GM08714 (cell line): ENCODE measurements at regions not wholly inside any gene's neighbourhood (a gene's known extent, or its start where the extent isn't known, plus 50 kb on each side); places are given as distances from the start of the nearest gene placed in this dataset.
"Not testable (repeated sequence)": the region's sequence is repeated elsewhere in the genome, so short reads cannot be mapped to it uniquely, and the experiment has no call there.

Source experiments
- H3K4me3 ChIP-seq: fragments of 200-500 bp; sonication (Bioruptor generic); 2 replicates; pipeline ENCODE4 v1.5.1; 2014; ENCODE audit warnings: mild to moderate bottlenecking, low read length, inconsistent platforms
- ZNF274 ChIP-seq: IDR thresholded peaks from 2 replicates; pipeline ENCODE4 v1.6.1; 2012; ENCODE audit warnings: mild to moderate bottlenecking, low read depth, low read length

GRCh38 chr7:113030489-113030888 lies 56.1 kb downstream of the GPR85 start:
- no peak overlapping the region for H3K4me3 ChIP-seq

GRCh38 chr7:113026941-113027340 lies 59.7 kb downstream of the GPR85 start:
- no peak for TF ChIP-seq ZNF274
- H3K4me3 ChIP-seq, result no peak overlapping the region

More at GRCh38 chr7:113030489-113030888, 56.1 kb downstream of the GPR85 start:
- TF ChIP-seq ZNF274, result no peak

GRCh38 chr7:113017144-113017857 lies 69.3 kb downstream of the GPR85 start:
- not testable (repeated sequence) for H3K4me3 ChIP-seq

- no peak for TF ChIP-seq ZNF274
- no peak overlapping the region for H3K4me3 ChIP-seq
These were observed 71.5 kb downstream of the GPR85 start for GRCh38 chr7:113015034-113015645.

DNA sequence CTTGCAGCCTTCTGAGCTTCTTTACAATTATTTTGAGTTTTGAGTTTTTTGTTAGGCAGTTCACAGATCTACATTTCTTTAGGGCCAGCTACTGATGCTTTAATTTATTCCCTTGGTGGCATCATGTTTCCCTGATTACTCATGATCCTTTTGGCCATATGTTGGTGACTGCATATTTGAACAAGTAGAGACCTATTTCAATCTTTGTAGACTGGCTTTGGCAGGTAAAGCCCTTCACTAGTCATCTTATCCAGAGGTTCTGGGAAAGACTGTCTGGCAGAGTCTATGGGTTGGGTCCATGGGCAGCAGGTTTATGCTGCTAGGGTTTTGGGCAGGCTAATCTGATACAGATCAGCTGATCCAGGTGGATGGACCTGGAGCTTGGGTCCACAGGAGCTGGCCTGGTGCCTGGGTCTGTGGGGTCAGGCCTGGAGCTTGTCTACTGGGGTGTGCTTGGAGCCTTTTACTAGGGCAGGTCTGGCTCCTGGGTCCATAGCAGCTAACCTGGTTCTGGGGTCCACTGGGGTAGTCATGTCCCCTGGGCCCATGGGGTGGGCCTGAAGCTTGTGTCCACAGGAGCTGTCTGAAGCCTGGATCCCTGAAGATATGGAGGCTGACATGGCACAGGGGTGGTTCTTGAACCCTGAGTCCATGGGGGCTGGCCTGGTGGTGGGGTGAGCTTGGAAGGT lies 72.7 kb downstream of the GPR85 start:
- H3K4me3 ChIP-seq, result no peak overlapping the region
- no peak for TF ChIP-seq ZNF274

DNA sequence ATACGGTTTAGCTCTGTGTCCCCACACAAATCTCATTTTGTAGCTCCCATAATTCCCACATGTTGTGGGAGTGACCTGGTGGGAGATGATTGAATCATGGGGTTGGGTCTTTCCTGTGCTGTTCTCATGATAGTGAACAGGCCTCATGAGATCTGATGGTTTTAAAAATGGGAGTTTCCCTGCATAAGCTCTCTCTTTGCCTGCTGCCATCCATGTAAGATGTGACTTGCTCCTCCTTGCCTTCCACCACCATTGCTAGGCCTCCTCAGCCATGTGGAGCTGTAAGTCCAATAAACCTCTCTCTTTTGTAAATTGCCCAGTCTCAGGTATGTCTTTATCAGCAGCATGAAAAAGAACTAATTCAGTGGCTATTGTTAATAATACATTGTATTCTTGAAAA lies 73.8 kb downstream of the GPR85 start:
- H3K4me3 ChIP-seq, result not testable (repeated sequence)

- TF ChIP-seq ZNF274, result no peak
- H3K4me3 ChIP-seq, result no peak overlapping the region
These were observed 76.2 kb downstream of the GPR85 start for GRCh38 chr7:113010377-113010776.

GRCh38 chr7:113008755-113009154 lies 77.9 kb downstream of the GPR85 start:
- TF ChIP-seq ZNF274, result no peak
- H3K4me3 ChIP-seq, result no peak overlapping the region

DNA sequence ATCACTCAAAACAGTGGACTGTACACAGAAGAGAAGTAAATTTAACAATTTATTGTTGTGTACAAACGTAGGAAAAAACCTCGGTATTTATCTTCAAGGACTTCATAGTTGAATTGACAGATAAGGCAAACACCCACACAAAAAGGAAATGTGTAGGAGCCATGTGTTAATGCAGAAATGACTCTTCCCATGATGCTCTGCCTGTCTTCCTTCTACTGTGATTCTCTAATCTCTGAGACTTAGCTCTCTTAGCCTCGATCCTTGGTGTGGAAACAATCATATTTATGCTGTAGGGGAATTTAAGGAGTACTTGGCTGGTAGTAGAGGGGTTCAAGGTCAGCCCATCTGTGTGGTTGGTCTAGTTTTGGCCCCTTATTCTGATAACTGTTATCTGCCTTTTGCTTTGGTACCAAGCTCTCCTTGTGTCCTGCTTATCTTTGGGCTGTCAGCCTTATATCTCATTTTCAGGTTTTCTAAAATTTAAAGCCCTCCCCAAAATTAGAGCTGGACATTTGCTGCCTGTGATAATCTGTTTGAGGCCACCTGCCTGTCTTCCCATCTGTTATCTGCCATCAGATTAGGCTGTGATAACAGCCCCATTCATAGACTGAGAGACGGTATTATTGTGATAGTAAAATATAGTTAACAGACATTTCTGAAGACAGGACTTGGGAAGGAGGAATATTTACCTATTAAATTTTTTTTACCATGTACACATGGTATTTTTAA lies 81.7 kb downstream of the GPR85 start:
- TF ChIP-seq ZNF274, result no peak
- H3K4me3 ChIP-seq, result no peak overlapping the region

- no peak for TF ChIP-seq ZNF274
- no peak overlapping the region for H3K4me3 ChIP-seq
These were observed 86.2 kb downstream of the GPR85 start for GRCh38 chr7:113000316-113001020.

- no peak for TF ChIP-seq ZNF274
- no peak overlapping the region for H3K4me3 ChIP-seq
These were observed 88.8 kb downstream of the GPR85 start for GRCh38 chr7:112997831-112998230.

- TF ChIP-seq ZNF274, result no peak
- H3K4me3 ChIP-seq, result no peak overlapping the region
These were observed 90.2 kb downstream of the GPR85 start for GRCh38 chr7:112996331-112996871.

DNA sequence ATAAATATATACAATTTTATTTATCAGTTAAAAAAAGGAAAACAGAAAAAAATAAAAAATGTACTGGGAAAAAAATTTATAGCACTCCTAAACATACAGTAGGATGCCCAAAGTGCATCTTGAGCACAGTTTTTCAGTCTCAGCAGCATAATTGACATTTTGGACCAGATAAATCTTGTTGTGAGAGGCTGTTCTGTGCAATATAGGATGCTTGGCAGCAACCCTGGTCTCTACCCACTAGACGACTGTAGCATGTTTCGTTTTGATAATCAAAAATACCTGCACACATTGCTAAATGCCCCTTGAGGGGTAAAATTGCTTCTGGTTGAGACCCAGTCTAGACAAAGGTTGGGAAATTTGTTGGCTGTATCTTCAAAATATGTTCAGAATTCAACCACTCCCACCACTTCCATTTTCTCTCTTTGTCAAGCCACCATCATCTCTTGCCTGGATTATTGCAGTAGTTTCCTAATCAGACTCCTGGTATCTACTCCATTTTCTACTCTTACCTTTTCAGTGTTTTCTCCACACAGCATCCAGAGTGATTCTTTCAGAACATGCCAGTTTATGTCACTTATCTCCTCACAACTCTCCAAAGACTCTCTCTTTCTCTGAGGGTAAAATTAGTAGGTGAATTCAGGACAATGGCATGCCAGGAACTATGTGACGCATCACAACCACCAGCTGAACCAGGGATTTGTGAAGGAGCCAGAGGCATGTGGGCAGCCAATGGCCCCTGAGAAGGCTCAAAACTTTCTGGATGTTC lies 91.4 kb downstream of the GPR85 start:
- H3K4me3 ChIP-seq, result no peak overlapping the region
- no peak for TF ChIP-seq ZNF274
